HCT116 (cell line): ENCODE measurements at regions not wholly inside any gene's neighbourhood (a gene's known extent, or its start where the extent isn't known, plus 50 kb on each side); places are given as distances from the start of the nearest gene placed in this dataset.

Experiments
- ATAC-seq: fragments of 200-7000 bp; cut with Tn5 transposase; 2 replicates; pipeline ENCODE4 v1.9.1; 2020; ENCODE audit warnings: mild to moderate bottlenecking, moderate library complexity
- BruUV-seq: library from RNA; stranded (reverse); fragments of 400-500 nt; replicated peaks from 2 replicates; lab custom pipeline; 2021; lab: Mats Ljungman, UMichigan
- CTCF ChIA-PET: fragments of 300-600 bp; sonication (Branson Sonifier 250); formaldehyde crosslinking; loops from one replicate; lab custom pipeline; 2021; ENCODE audit warnings: antibody characterized with exemption; lab: Charles Lee
- POLR2A ChIA-PET: fragments of 300-600, 350-600 bp; sonication (Branson Sonifier 250); formaldehyde crosslinking; loops from one replicate; lab custom pipeline; 2021; ENCODE audit warnings: antibody characterized with exemption; lab: Charles Lee
- RAD21 ChIA-PET, 2 experiments: fragments of 300-600 bp; sonication (Branson Sonifier 250); formaldehyde crosslinking; loops; one replicate each; lab custom pipeline; 2023; ENCODE audit warnings: low total read pairs in 2 of 2; ENCODE audit not compliant: uncharacterized antibody in 2 of 2, unreplicated experiment in 2 of 2, low non-redundant PET in 1 of 2; lab: Charles Lee
- DNase-seq: peaks from one replicate; pipeline ENCODE4 v3.0.0-alpha.2; 2010; ENCODE audit warnings: low read depth, low spot score
- H2AFZ ChIP-seq: fragments of 200-600 bp; shearing (Covaris generic), sonication (generic); 2 replicates; pipeline ENCODE4 v1.6.1; 2017; ENCODE audit warnings: low read depth, mixed run types, mixed read lengths, antibody characterized with exemption, low read length; ENCODE audit not compliant: poor library complexity, severe bottlenecking
- H3K27ac ChIP-seq: 2 replicates; pipeline ENCODE4 v1.5.1; 2012; ENCODE audit warnings: low read depth, low read length
- H3K27me3 ChIP-seq: fragments of 200-600 bp; sonication (generic); 2 replicates; pipeline ENCODE4 v1.6.1; 2016; ENCODE audit warnings: mixed run types, low read length, mixed read lengths; ENCODE audit not compliant: insufficient read depth
- H3K36me3 ChIP-seq, 2 experiments: fragments of 200-500 bp in 1 of 2; fragments of 200-600 bp in 1 of 2; sonication (Bioruptor generic) in 1 of 2; sonication (generic) in 1 of 2; 2 replicates each; pipeline versions ENCODE4 v1.5.1 to v1.6.1; 2014 to 2016; ENCODE audit warnings: low read length in 2 of 2, inconsistent platforms in 1 of 2, mixed read lengths in 1 of 2, mixed run types in 1 of 2; ENCODE audit not compliant: insufficient read depth in 2 of 2, control insufficient read depth in 1 of 2
- H3K4me1 ChIP-seq, 2 experiments: fragments of 200-600 bp in 1 of 2; sonication (generic) in 1 of 2; 2 replicates each; pipeline versions ENCODE4 v1.5.1 to v1.6.1; 2012 to 2017; ENCODE audit warnings: low read length in 2 of 2, inconsistent platforms in 1 of 2, mild to moderate bottlenecking in 1 of 2, mixed read lengths in 1 of 2, mixed run types in 1 of 2, moderate library complexity in 1 of 2; ENCODE audit not compliant: insufficient read depth in 2 of 2, control insufficient read depth in 1 of 2
- H3K4me2 ChIP-seq: fragments of 200-600 bp; sonication (generic); 2 replicates; pipeline ENCODE4 v1.6.1; 2017; ENCODE audit warnings: mixed run types, low read length, mixed read lengths
- H3K4me3 ChIP-seq, 2 experiments: fragments of 200-600 bp in 1 of 2; sonication (generic) in 1 of 2; replicated peaks in 1 of 2; 2 replicates each; pipeline ENCODE4 v1.5.1; 2011 to 2016; ENCODE audit warnings: low read length in 2 of 2, control low read depth in 1 of 2, low read depth in 1 of 2, mild to moderate bottlenecking in 1 of 2, mixed read lengths in 1 of 2, mixed run types in 1 of 2
- H3K79me2 ChIP-seq: fragments of 200-600 bp; sonication (generic); 2 replicates; pipeline ENCODE4 v1.6.1; 2017; ENCODE audit warnings: mild to moderate bottlenecking, mixed run types, low read length, moderate library complexity, mixed read lengths; ENCODE audit not compliant: insufficient read depth
- H3K9ac ChIP-seq: fragments of 200-600 bp; sonication (generic); 2 replicates; pipeline ENCODE4 v1.6.1; 2016; ENCODE audit warnings: low read length, mixed read lengths
- H3K9me2 ChIP-seq: fragments of 200-600 bp; sonication (generic), shearing (Covaris generic); 2 replicates; pipeline ENCODE4 v1.6.1; 2017; ENCODE audit warnings: mixed run types, mild to moderate bottlenecking, moderate library complexity; ENCODE audit not compliant: insufficient read depth
- H3K9me3 ChIP-seq, 2 experiments: fragments of 200-500 bp in 1 of 2; fragments of 200-600 bp in 1 of 2; sonication (Bioruptor generic) in 1 of 2; sonication (generic) in 1 of 2; 2 replicates each; pipeline ENCODE4 v1.6.1; 2014 to 2017; ENCODE audit warnings: low read length in 2 of 2, mixed read lengths in 2 of 2, inconsistent platforms in 1 of 2, low read depth in 1 of 2, mild to moderate bottlenecking in 1 of 2, mixed run types in 1 of 2, moderate library complexity in 1 of 2; ENCODE audit not compliant: control insufficient read depth in 1 of 2, insufficient read depth in 1 of 2
- H4K20me1 ChIP-seq: fragments of 200-600 bp; sonication (generic), shearing (Covaris generic); 2 replicates; pipeline ENCODE4 v1.6.1; 2017; ENCODE audit warnings: mixed run types, mild to moderate bottlenecking, moderate library complexity; ENCODE audit not compliant: insufficient read depth
- CBX3 ChIP-seq: IDR thresholded peaks from 2 replicates; pipeline ENCODE4 v1.6.1; 2012; ENCODE audit warnings: low read depth
- CEBPB ChIP-seq: IDR thresholded peaks from 2 replicates; pipeline ENCODE4 v1.6.1; 2012; ENCODE audit warnings: low read depth
- EZH2 ChIP-seq: fragments of 200-600 bp; sonication (generic); IDR thresholded peaks from 2 replicates; pipeline ENCODE4 v1.6.1; 2017; ENCODE audit warnings: antibody characterized with exemption, mixed run types
- EZH2phosphoT487 ChIP-seq: fragments of 200-600 bp; IDR thresholded peaks from 2 replicates; pipeline ENCODE4 v1.6.1; 2018; ENCODE audit warnings: antibody characterized with exemption, borderline replicate concordance
- RAD21 ChIP-seq: IDR thresholded peaks from 2 replicates; pipeline ENCODE4 v1.6.1; 2012; ENCODE audit warnings: low read depth, mild to moderate bottlenecking
- SIN3A ChIP-seq: IDR thresholded peaks from 2 replicates; pipeline ENCODE4 v1.6.1; 2012; ENCODE audit warnings: low read depth
- SP1 ChIP-seq: IDR thresholded peaks from 2 replicates; pipeline ENCODE4 v1.6.1; 2012; ENCODE audit warnings: low read depth
- TCF7L2 ChIP-seq: IDR thresholded peaks from 2 replicates; pipeline ENCODE4 v1.7.0; 2011; ENCODE audit warnings: borderline replicate concordance, inconsistent platforms; ENCODE audit not compliant: insufficient read depth, insufficient read length; ENCODE audit errors: extremely low read depth
- YY1 ChIP-seq: IDR thresholded peaks from 2 replicates; pipeline ENCODE4 v1.6.1; 2011; ENCODE audit warnings: low read length, low read depth, moderate library complexity, mild to moderate bottlenecking; ENCODE audit not compliant: insufficient replicate concordance; ENCODE audit errors: extremely low read depth
- ZFX ChIP-seq: fragments of 450-650 bp; IDR thresholded peaks from 2 replicates; pipeline ENCODE4 v1.6.1; 2017
- ZNF274 ChIP-seq: fragments of 200-500 bp; sonication (Bioruptor generic); IDR thresholded peaks from 2 replicates; pipeline ENCODE4 v1.6.1; 2014; ENCODE audit warnings: mild to moderate bottlenecking, low read depth, low read length, inconsistent platforms
- intact Hi-C: fragments of 100-400 bp; cut with micrococcal nuclease; formaldehyde crosslinking; loops from 2 replicates; pipeline ENCODE4 v1.10.0; 2022
- TF ChIP-seq, protein P1 (sequence below): IDR thresholded peaks from 2 replicates; pipeline ENCODE4 v1.6.1; 2011; ENCODE audit warnings: mild to moderate bottlenecking, low read length, moderate library complexity; ENCODE audit not compliant: insufficient replicate concordance; ENCODE audit errors: extremely low read depth
- TF ChIP-seq, protein P2 (sequence below): IDR thresholded peaks from 2 replicates; pipeline ENCODE4 v1.6.1; 2012

DNA sequence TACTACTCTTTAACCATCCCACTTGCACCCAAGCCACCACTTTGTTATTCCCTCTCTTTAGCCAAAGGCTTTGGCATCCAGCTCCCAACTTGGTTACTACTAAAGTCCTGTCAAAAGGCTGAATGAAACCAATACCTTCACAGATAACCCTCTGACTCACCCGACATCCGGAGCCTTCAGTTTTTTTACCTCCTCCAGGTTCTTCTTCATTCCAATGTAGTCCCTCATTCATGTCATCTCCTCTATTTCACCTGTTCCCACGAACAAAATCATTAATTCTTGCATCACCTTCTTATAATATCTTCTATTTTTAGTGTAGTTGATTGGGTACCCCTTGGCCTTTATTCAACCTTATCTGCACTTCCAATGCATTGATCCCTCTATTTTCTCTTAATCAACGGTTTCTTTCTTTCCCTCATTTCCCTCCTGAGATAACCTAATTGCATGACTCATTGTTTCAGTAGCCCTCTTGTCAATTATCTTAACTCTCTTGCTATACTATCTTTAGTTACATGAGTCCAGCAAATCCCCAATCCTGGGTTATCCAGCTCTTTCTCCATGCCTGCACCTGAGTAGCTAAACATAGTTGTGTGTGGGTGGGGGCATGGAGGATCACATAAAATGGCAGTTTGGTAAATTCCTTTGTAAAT, 87.2 kb upstream of the COL1A2 start:
- POLR2A ChIA-PET, result no interaction called here
- no peaks in the 10 kb centered on the region for H3K9me3 ChIP-seq
- H2AFZ ChIP-seq, result no peak overlapping the region
- intact Hi-C loops, result no loop called here
- no peak overlapping the region for H3K4me2 ChIP-seq
- DNase-seq, result no peak
- no peaks in the 10 kb centered on the region for H3K36me3 ChIP-seq
- no peak overlapping the region for H3K9ac ChIP-seq
- H3K4me1 ChIP-seq, result peaks cover 5 to 17% of the 10 kb centered on the region in 2 experiments; a peak in 3 of 4 replicates
- TF ChIP-seq, protein P1, sequence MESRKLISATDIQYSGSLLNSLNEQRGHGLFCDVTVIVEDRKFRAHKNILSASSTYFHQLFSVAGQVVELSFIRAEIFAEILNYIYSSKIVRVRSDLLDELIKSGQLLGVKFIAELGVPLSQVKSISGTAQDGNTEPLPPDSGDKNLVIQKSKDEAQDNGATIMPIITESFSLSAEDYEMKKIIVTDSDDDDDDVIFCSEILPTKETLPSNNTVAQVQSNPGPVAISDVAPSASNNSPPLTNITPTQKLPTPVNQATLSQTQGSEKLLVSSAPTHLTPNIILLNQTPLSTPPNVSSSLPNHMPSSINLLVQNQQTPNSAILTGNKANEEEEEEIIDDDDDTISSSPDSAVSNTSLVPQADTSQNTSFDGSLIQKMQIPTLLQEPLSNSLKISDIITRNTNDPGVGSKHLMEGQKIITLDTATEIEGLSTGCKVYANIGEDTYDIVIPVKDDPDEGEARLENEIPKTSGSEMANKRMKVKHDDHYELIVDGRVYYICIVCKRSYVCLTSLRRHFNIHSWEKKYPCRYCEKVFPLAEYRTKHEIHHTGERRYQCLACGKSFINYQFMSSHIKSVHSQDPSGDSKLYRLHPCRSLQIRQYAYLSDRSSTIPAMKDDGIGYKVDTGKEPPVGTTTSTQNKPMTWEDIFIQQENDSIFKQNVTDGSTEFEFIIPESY, result no peak
- H3K9me2 ChIP-seq, result no peaks in the 10 kb centered on the region
- no peak overlapping the region for H3K4me3 ChIP-seq
- RAD21 ChIA-PET, result no interaction called here
- BruUV-seq, result no TSS peak
- H3K79me2 ChIP-seq, result no peaks in the 10 kb centered on the region
- CTCF ChIA-PET, result no interaction called here
- ATAC-seq, result no peak
- no peaks in the 10 kb centered on the region for H4K20me1 ChIP-seq
- no peak overlapping the region for H3K27ac ChIP-seq
- no peaks in the 10 kb centered on the region for H3K27me3 ChIP-seq

DNA sequence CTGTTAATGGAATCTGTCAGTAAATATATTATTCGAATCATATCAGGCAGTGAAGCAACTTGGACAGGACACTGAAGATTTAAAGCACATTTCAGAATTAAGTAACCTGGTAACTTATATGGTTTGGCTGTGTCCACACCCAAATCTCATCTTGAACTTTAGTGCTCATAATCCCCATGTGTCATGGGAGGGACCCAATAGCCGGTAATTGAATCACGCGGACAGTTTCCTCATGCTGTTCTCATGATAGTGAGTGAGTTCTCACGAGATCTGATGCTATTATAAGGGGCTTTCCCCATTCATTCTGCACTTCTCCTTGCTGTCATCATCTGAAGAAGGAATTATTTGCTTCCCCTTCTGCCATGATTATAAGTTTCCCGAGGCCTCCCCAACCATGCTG, 83.2 kb upstream of the COL1A2 start:
- no peak overlapping the region for H3K4me2 ChIP-seq
- ATAC-seq, result no peak
- intact Hi-C loops, result no loop called here
- POLR2A ChIA-PET, result no interaction called here
- RAD21 ChIA-PET, result no interaction called here
- CTCF ChIA-PET, result no interaction called here
- no peaks in the 10 kb centered on the region for H3K9me2 ChIP-seq
- no peak overlapping the region for H3K9ac ChIP-seq
- H3K36me3 ChIP-seq, result no peaks in the 10 kb centered on the region
- H3K4me3 ChIP-seq, result no peak overlapping the region
- TF ChIP-seq CEBPB, result no peak
- no peak for TF ChIP-seq TCF7L2
- TF ChIP-seq SIN3A, result no peak
- no peak for TF ChIP-seq RAD21
- no peak for TF ChIP-seq YY1
- no peak for TF ChIP-seq EZH2phosphoT487
- no peak for TF ChIP-seq ZNF274
- TF ChIP-seq, protein P2, sequence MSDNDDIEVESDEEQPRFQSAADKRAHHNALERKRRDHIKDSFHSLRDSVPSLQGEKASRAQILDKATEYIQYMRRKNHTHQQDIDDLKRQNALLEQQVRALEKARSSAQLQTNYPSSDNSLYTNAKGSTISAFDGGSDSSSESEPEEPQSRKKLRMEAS, result no peak
- TF ChIP-seq CBX3, result no peak
- TF ChIP-seq EZH2, result no peak
- TF ChIP-seq, protein P1, result no peak
- TF ChIP-seq ZFX, result no peak
- no peak for TF ChIP-seq SP1
- TF ChIP-seq, all 23 proteins: peak for 0
- Histone ChIP-seq H3K9me3 (no peaks in the 10 kb centered on the region), H2AFZ (no peak overlapping the region), H3K4me1 (no peaks in the 10 kb centered on the region), H4K20me1 (no peaks in the 10 kb centered on the region), H3K27ac (no peak overlapping the region), H3K79me2 (no peaks in the 10 kb centered on the region), H3K27me3 (no peaks in the 10 kb centered on the region)
- BruUV-seq, result no TSS peak
- DNase-seq, result no peak
